ENCODE measurements at regions not wholly inside any gene's neighbourhood (a gene's known extent, or its start where the extent isn't known, plus 50 kb on each side); places are given as distances from the start of the nearest gene placed in this dataset.

DNA sequence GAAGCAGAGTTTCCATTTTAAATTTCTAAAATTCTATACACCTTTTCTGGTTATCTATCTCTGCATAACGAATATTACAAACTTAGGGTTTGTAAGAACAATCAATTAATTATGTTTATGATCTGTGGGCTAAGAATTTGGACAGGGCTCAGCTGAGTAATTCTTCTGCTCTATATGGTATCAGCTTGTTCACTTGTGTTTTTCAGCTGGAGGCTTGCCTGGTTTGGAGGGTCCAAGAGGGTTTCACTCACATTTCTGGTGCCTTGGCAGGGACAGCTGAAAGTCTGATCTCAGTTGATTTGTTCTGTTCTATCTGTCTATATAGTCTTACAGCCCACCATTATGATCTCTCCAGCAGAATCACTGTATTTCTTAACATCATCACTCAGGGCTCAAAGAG lies 57.8 kb upstream of the ADGRA3 start:
- no peak for TF ChIP-seq POLR2A (IDR thresholded peaks at IDR 0.05)
- TF ChIP-seq, protein P1, sequence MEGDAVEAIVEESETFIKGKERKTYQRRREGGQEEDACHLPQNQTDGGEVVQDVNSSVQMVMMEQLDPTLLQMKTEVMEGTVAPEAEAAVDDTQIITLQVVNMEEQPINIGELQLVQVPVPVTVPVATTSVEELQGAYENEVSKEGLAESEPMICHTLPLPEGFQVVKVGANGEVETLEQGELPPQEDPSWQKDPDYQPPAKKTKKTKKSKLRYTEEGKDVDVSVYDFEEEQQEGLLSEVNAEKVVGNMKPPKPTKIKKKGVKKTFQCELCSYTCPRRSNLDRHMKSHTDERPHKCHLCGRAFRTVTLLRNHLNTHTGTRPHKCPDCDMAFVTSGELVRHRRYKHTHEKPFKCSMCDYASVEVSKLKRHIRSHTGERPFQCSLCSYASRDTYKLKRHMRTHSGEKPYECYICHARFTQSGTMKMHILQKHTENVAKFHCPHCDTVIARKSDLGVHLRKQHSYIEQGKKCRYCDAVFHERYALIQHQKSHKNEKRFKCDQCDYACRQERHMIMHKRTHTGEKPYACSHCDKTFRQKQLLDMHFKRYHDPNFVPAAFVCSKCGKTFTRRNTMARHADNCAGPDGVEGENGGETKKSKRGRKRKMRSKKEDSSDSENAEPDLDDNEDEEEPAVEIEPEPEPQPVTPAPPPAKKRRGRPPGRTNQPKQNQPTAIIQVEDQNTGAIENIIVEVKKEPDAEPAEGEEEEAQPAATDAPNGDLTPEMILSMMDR (IDR thresholded peaks at IDR 0.05): no peak

Data from sigmoid colon (tissue), 3 donors.